Nephron (organoid): ENCODE measurements at regions not wholly inside any gene's neighbourhood (a gene's known extent, or its start where the extent isn't known, plus 50 kb on each side); places are given as distances from the start of the nearest gene placed in this dataset.

Experiments used
- H3K27ac Mint-ChIP-seq, 3 experiments: 2 replicates each; pipeline ENCODE4 v1.8.0; 2020; ENCODE audit warnings: mixed read lengths in 3 of 3, mild to moderate bottlenecking in 2 of 3, moderate library complexity in 1 of 3
- H3K27me3 Mint-ChIP-seq: 2 replicates; pipeline ENCODE4 v1.8.0; 2021; ENCODE audit warnings: low read depth, mild to moderate bottlenecking, moderate library complexity, mixed read lengths
- H3K36me3 Mint-ChIP-seq: 2 replicates; pipeline ENCODE4 v1.8.0; 2020; ENCODE audit warnings: low read depth, mixed read lengths
- H3K4me1 Mint-ChIP-seq: 2 replicates; pipeline ENCODE4 v1.8.0; 2020; ENCODE audit warnings: mixed read lengths
- H3K4me3 Mint-ChIP-seq, 3 experiments: 2 replicates each; pipeline ENCODE4 v1.8.0; 2020; ENCODE audit warnings: mild to moderate bottlenecking in 3 of 3, mixed read lengths in 3 of 3, moderate library complexity in 2 of 3
- H3K9me3 Mint-ChIP-seq: 2 replicates; pipeline ENCODE4 v1.8.0; 2020; ENCODE audit warnings: mixed read lengths
- CTCF ChIP-seq, 3 experiments: fragments of 200-600 bp; sonication (generic); IDR thresholded peaks; one replicate each; pipeline ENCODE4 v1.5.0; 2021; ENCODE audit warnings: antibody characterized with exemption in 3 of 3; ENCODE audit not compliant: unreplicated experiment in 3 of 3

- Mint-ChIP-seq H3K4me3 (no peak overlapping the region), H3K4me1 (no peaks in the 10 kb centered on the region), H3K27me3 (no peaks in the 10 kb centered on the region), H3K9me3 (peaks cover 4% of the 10 kb centered on the region), H3K27ac (no peak overlapping the region), H3K36me3 (no peaks in the 10 kb centered on the region)
- TF ChIP-seq CTCF (IDR thresholded peaks at IDR 0.05; ENCODE audit: unreplicated experiment in 3 of 3) = no peak
Measured at GRCh38 chr2:150247481-150247880, 240.0 kb downstream of the RND3 start.

- Mint-ChIP-seq H3K27me3 (no peaks in the 10 kb centered on the region), H3K9me3 (no peaks in the 10 kb centered on the region), H3K4me1 (no peaks in the 10 kb centered on the region), H3K36me3 (no peaks in the 10 kb centered on the region), H3K27ac (no peak overlapping the region), H3K4me3 (no peak overlapping the region)
- no peak for TF ChIP-seq CTCF (IDR thresholded peaks at IDR 0.05; ENCODE audit: unreplicated experiment in 3 of 3)
Measured at GRCh38 chr2:150234787-150235446, 252.6 kb downstream of the RND3 start.

GRCh38 chr2:150232871-150233270, 254.6 kb downstream of the RND3 start:
- no peak for TF ChIP-seq CTCF (IDR thresholded peaks at IDR 0.05; ENCODE audit: unreplicated experiment in 3 of 3)
- no peaks in the 10 kb centered on the region for H3K9me3 Mint-ChIP-seq
- H3K27ac Mint-ChIP-seq = no peak overlapping the region
- H3K36me3 Mint-ChIP-seq = no peaks in the 10 kb centered on the region
- no peaks in the 10 kb centered on the region for H3K27me3 Mint-ChIP-seq
- H3K4me1 Mint-ChIP-seq = no peaks in the 10 kb centered on the region
- H3K4me3 Mint-ChIP-seq = no peak overlapping the region

GRCh38 chr2:150232321-150232720, 255.1 kb downstream of the RND3 start:
- no peak for TF ChIP-seq CTCF (IDR thresholded peaks at IDR 0.05; ENCODE audit: unreplicated experiment in 3 of 3)
- Mint-ChIP-seq H3K4me3 (no peak overlapping the region), H3K27me3 (no peaks in the 10 kb centered on the region), H3K4me1 (no peaks in the 10 kb centered on the region), H3K9me3 (no peaks in the 10 kb centered on the region), H3K36me3 (no peaks in the 10 kb centered on the region), H3K27ac (no peak overlapping the region)

GRCh38 chr2:150230616-150231015, 256.9 kb downstream of the RND3 start:
- Mint-ChIP-seq H3K4me1 (no peaks in the 10 kb centered on the region), H3K27me3 (no peaks in the 10 kb centered on the region), H3K27ac (no peak overlapping the region), H3K36me3 (no peaks in the 10 kb centered on the region), H3K9me3 (no peaks in the 10 kb centered on the region), H3K4me3 (no peak overlapping the region)
- TF ChIP-seq CTCF (IDR thresholded peaks at IDR 0.05; ENCODE audit: unreplicated experiment in 3 of 3) = no peak

GRCh38 chr2:150230004-150230403, 257.5 kb downstream of the RND3 start:
- Mint-ChIP-seq H3K9me3 (no peaks in the 10 kb centered on the region), H3K27me3 (no peaks in the 10 kb centered on the region), H3K4me3 (no peak overlapping the region), H3K4me1 (no peaks in the 10 kb centered on the region), H3K27ac (no peak overlapping the region), H3K36me3 (no peaks in the 10 kb centered on the region)
- no peak for TF ChIP-seq CTCF (IDR thresholded peaks at IDR 0.05; ENCODE audit: unreplicated experiment in 3 of 3)
